GM19238 (cell line): ENCODE measurements at regions not wholly inside any gene's neighbourhood (a gene's known extent, or its start where the extent isn't known, plus 50 kb on each side); places are given as distances from the start of the nearest gene placed in this dataset.

Source experiments
- DNase-seq: peaks from one replicate; pipeline ENCODE4 v3.0.0; 2011; ENCODE audit warnings: low spot score; ENCODE audit not compliant: insufficient read length

- DNase-seq, result no peak
Observed at GRCh38 chr7:113175525-113176104, 57.3 kb upstream of the SMIM30 start.

- no peak for DNase-seq
Observed at GRCh38 chr7:113172726-113173125, 54.4 kb upstream of the SMIM30 start.

- DNase-seq, result no peak
Observed at GRCh38 chr7:113170591-113170990, 52.2 kb upstream of the SMIM30 start.
